HG03354 (cell line): ENCODE measurements at regions not wholly inside any gene's neighbourhood (a gene's known extent, or its start where the extent isn't known, plus 50 kb on each side); places are given as distances from the start of the nearest gene placed in this dataset.

Experiments used
- ATAC-seq: cut with Tn5 transposase; IDR thresholded peaks from one replicate; pipeline ENCODE4 v1.9.1; 2021; ENCODE audit warnings: mild to moderate bottlenecking; ENCODE audit not compliant: unreplicated experiment, poor library complexity, severe bottlenecking

DNA sequence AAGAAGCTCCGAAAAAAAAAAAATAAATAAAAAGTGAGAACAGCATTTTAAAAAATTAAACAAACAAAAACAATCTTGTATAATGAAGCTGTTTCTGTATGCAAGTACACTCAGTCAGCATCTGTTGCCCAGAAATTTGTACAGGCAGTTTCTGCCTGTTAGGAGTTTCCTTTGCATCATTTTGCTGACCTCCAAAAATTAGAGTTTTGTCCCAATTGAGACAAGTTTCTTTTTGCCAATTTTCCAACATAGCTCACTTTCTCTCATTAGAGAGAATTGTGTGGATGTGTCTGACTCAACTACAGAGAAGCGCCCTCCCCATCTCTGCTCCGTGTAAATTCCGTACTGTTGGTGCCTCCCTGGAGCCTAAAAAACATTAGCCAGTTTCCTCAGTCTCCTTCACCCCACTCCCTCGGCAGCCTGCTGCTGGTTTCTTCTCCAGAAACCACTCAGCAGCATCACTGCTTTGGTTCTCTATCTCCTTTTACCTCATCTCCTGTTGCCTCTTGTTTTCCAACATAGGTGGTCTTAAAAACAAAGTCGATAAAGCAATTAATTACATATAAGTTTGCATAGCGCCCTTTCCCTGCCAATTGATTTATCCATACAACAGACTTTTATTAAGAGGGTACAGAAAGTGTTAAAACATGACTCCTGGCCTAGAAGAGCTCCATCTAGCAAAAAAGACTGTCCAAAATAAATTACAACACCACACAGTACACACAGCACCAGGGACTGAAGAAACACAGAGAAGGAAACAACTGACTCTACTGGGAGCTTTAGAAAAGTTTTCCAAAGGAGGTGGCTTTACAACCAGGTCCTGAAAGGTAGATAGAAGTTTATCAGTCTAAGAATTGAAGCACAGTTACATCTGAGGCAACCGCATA is 286.7 kb downstream of the SHOX2 start:
- ATAC-seq = no peak

DNA sequence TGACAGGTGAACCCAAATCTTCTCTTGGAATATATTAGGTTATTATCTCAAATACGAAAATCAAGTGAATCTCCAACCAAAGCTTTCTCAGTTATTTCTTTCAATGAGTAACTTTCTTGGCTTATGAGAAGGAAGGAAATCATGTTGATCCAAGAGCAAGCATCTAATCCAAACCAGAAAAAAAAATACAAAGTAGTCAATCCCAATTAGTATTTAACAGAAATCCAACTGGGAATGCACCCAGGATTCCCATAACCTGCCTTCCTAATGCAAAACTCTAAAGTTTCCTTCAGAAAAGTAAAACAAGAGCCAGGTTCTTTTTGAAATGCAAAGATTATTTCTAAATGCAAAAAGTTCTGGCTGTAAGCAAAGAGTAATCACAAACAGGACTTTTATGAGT is 289.3 kb downstream of the SHOX2 start:
- ATAC-seq = no peak

GRCh38 chr3:157816296-157816695 is 289.9 kb downstream of the SHOX2 start:
- ATAC-seq = no peak

DNA sequence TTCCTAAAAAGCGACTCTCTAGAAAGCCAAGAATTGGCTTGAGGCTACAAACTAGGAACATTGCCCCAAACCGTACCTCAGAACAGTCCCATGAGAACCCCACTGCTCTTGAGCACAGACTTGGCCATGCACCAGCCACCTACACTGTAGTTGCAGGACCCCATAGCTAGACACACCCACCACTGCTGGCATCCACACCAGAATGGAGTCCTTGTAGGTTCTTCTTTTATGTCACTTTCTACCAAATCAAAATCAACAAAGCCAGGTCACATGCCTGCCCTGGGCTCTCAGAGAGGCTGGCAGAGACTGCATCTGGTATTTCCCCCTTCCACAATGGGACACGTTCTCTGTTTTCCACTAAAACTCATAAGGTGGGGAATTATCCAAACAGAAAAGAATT is 290.5 kb downstream of the SHOX2 start:
- no peak for ATAC-seq

DNA sequence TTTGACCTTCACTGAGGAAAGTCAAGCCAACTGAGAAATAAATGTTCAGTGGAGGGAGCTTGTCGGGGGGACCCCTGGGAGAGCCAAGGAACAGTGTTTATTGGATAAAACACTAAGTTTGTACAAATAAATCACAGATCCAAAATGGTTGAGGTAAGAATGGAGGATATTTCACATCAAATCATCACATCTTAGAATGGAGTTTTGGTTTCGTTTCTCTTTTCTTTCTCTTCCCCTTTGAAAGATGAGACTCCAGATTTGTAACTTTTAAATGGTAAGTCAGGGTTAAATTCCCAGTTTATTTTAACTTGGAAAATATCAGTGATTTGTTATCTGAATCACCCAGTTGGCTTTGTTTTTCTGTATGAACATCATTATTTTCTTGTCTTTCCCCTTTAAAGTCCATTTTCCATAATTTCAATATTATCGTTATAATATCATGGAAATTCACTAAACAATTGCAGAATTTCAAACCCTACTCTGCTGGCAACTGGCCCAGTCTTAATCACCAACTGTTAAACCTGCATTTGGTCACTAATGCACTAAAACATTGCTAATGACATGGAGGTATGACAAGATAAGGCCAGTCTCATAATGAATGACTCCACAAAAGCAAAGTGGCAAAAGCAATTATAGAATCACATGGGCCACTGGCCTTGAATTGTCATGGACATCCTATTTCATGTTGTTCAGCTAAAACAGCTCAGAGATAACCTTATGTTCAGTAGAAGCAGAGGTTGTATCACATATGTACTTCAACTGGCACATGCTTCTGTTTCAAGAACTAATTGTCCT is 295.1 kb downstream of the SHOX2 start:
- no peak for ATAC-seq

GRCh38 chr3:157807280-157807679 is 298.9 kb downstream of the SHOX2 start:
- no peak for ATAC-seq

DNA sequence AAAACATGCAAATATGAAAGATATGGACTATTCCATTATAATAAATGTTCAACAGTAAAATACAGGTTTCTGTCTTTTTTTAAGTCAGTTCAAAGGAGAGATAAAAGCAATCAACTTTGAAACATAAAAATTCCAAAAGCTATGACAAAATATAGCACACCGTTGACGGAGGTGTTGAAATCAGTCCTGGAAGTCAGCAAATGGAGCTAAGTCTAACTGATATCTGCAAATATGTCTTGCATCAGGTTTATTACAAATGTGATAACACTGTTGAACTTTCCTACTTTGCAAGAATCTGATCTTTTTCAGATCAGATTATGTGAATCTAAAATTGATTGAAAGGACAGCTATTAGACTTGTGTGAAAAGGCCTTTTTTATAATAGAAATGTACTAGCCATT is 300.7 kb downstream of the SHOX2 start:
- ATAC-seq = no peak

DNA sequence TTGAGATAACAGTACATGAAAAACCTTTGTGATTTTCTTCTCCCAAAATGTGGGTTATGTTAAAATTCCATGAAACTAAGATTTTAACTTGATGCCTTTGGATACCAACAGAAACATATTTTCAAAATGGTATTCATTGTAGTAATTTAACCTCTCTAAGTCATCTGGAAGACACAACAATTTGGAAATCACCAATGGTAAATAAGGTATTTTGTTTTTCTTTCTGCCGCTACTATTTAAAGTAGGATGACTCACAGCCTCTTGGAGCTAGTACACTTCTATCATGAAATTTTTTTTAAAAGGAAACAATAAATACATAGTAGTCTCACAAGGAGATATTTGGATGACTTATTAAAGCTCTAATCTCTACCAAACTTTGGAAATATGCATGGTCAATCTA is 291.6 kb upstream of the VEPH1 start:
- ATAC-seq = no peak

- ATAC-seq = no peak
Observed at GRCh38 chr3:157793745-157794144, 290.5 kb upstream of the VEPH1 start.

DNA sequence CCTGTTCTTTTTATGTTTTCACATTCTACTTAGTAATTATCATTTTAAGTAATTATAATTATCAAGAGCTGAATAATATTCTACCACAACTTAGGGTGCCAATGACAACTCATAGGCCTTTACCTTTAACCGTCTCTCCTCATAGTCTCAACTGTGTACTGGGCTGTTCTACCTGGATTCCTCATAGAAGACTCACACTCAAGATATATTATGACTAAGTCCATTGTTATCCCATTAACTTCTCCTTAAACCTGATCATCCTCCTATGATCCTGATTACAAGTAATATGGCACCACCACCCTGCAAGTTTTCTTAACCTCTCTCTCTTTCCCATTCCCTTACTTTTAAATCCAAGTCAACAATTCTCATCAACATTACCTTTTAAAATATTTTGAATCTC is 285.9 kb upstream of the VEPH1 start:
- ATAC-seq = no peak

DNA sequence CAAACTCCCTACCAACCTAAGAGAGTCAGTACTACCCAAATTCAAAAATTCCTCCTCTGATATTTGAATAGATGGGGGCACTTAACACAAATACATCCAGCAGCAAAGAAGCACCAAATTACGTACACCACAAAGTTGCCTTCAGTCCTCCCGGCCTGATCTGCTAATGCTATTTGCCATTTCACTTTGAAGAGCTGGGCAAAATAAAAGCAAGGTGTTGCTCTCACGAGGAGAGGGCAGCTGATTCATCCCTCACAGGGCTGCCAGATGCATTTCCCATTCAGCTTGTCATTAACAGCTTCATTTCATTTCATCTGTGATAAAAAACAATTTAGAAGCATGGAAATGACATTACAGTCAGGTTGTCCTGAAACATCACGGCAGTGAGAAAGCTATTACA is 283.4 kb upstream of the VEPH1 start:
- ATAC-seq = no peak

GRCh38 chr3:157786211-157786610 is 283.0 kb upstream of the VEPH1 start:
- ATAC-seq = no peak

DNA sequence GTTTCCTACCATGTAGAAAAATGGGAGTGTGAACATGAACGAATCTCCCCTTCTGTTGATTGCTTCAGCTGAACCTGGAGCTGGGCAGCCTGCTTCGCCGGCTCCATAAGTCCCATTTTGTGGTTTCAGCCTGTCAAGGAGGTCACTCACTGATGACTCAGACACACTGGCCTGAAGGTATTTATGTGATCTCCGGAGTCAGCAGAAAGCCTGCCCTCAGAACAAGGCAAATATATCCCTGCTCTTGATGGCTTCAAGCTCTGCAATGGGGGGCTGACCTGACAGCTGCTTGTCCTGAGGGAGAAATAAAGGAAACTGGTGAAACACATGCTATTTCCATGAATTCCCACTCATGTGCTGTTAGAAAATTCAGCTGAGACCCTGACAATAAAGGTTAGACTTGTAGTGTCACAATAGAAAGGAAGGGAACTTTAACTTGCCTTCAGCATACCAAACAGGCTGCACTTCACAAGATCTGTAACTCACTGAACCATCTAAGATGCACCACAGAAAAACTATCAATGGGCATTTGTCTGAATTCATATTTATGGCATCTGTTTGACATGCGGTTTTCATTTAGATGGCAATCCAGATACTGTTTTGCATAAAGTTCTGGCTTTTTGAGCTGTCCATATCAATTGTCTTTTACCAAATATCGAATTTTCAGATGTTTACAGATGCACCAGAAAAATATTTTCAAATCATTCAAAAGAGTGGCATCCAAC is 282.0 kb upstream of the VEPH1 start:
- ATAC-seq = no peak

GRCh38 chr3:157782236-157782635 is 279.0 kb upstream of the VEPH1 start:
- ATAC-seq = no peak

GRCh38 chr3:157776861-157777260 is 273.6 kb upstream of the VEPH1 start:
- no peak for ATAC-seq

GRCh38 chr3:157775446-157775845 is 272.2 kb upstream of the VEPH1 start:
- no peak for ATAC-seq

DNA sequence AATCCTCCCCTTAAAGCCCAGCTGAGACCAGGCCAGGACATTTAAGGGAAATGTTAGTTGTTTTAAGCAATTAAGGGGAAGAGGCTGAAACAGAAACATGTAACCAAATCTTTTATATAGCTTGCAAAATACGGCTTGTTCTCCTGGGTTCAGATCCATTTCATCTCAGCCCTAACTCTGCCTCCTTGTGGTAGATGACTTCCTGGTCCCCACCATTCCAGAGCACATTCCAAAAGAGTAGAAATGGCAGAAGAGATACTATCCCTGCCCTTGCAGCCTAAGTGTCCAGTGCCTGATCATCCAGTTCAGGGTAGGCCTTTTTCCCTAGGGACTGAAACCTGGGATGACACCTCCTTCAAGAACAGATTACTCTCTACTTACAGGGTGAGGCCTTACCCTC is 266.2 kb upstream of the VEPH1 start:
- no peak for ATAC-seq

- no peak for ATAC-seq
Observed at GRCh38 chr3:157767607-157768006, 264.4 kb upstream of the VEPH1 start.

GRCh38 chr3:157763644-157764043 is 260.4 kb upstream of the VEPH1 start:
- ATAC-seq = no peak

- ATAC-seq = no peak
Observed at GRCh38 chr3:157759311-157759710, 256.1 kb upstream of the VEPH1 start.
